ENCODE measurements at regions not wholly inside any gene's neighbourhood (a gene's known extent, or its start where the extent isn't known, plus 50 kb on each side); places are given as distances from the start of the nearest gene placed in this dataset.
A peak's percentile ranks its signal among the peaks of the same experiment; 100 is the strongest.

- Histone ChIP-seq H3K9ac (ENCODE audit: low read depth, low read length) (peak overlapping the region; percentile 68), H3K36me3 (ENCODE audit: insufficient read depth, low read length) (peaks cover 42% of the 10 kb centered on the region), H3K4me2 (ENCODE audit: insufficient read depth, low read length) (peak overlapping the region; percentile 62), H3K27ac (ENCODE audit: low read length) (peak overlapping the region; percentile 92), H4K20me1 (ENCODE audit: insufficient read depth, low read length) (0 out of 2 replicates have a peak, but pooled peaks cover 5% of the 10 kb centered on the region), H3K79me2 (ENCODE audit: insufficient read depth, low read length) (peaks cover 100% of the 10 kb centered on the region), H3K9me3 (ENCODE audit: insufficient read depth, low read length, severe bottlenecking) (no peaks in the 10 kb centered on the region), H3K27me3 (ENCODE audit: insufficient read depth, low read length, poor library complexity) (no peaks in the 10 kb centered on the region), H3K4me1 (ENCODE audit: insufficient read depth, low read length) (peaks cover 27% of the 10 kb centered on the region), H3K4me3 (ENCODE audit: low read depth in 1 of 2, low read length in 2 of 2) (peak overlapping the region; percentile 63 to 89), H2AFZ (ENCODE audit: low read depth, low read length) (no peak overlapping the region)
- no peak for TF ChIP-seq CTCF (IDR thresholded peaks at IDR 0.05; ENCODE audit: borderline replicate concordance, extremely low read depth, low read length, poor library complexity, severe bottlenecking)
- no peak for TF ChIP-seq EZH2 (IDR thresholded peaks at IDR 0.05; ENCODE audit: borderline replicate concordance, low read depth, low read length, severe bottlenecking)
- ATAC-seq (ENCODE audit: insufficient read depth, low read depth): no peak
- DNase-seq: peak; percentile 45
Observed at GRCh38 chr1:198936371-198937083, 297.7 kb downstream of the PTPRC start.

- no peaks in the 10 kb centered on the region for H3K27me3 ChIP-seq (ENCODE audit: insufficient read depth, low read length, poor library complexity)
- H3K4me3 ChIP-seq (ENCODE audit: low read depth in 1 of 2, low read length in 2 of 2): peak overlapping the region; percentile 63 to 89
- peak overlapping the region; percentile 92 for H3K27ac ChIP-seq (ENCODE audit: low read length)
- H3K9me3 ChIP-seq (ENCODE audit: insufficient read depth, low read length, severe bottlenecking): no peaks in the 10 kb centered on the region
- 0 out of 2 replicates have a peak, but pooled peaks cover 5% of the 10 kb centered on the region for H4K20me1 ChIP-seq (ENCODE audit: insufficient read depth, low read length)
- TF ChIP-seq CTCF (IDR thresholded peaks at IDR 0.05; ENCODE audit: borderline replicate concordance, extremely low read depth, low read length, poor library complexity, severe bottlenecking) (no peak), EZH2 (IDR thresholded peaks at IDR 0.05; ENCODE audit: borderline replicate concordance, low read depth, low read length, severe bottlenecking) (no peak)
- H3K36me3 ChIP-seq (ENCODE audit: insufficient read depth, low read length): peaks cover 45% of the 10 kb centered on the region
- peak overlapping the region; percentile 66 for H3K4me2 ChIP-seq (ENCODE audit: insufficient read depth, low read length)
- no peak overlapping the region for H2AFZ ChIP-seq (ENCODE audit: low read depth, low read length)
- ATAC-seq (ENCODE audit: insufficient read depth, low read depth): peak; percentile 78
- H3K9ac ChIP-seq (ENCODE audit: low read depth, low read length): peak overlapping the region; percentile 68
- H3K79me2 ChIP-seq (ENCODE audit: insufficient read depth, low read length): peaks cover 100% of the 10 kb centered on the region
- peak; percentile 85 for DNase-seq
- peaks cover 27% of the 10 kb centered on the region for H3K4me1 ChIP-seq (ENCODE audit: insufficient read depth, low read length)
Observed at GRCh38 chr1:198937231-198938031, 298.6 kb downstream of the PTPRC start.

- H3K36me3 ChIP-seq (ENCODE audit: insufficient read depth, low read length): peaks cover 31% of the 10 kb centered on the region
- peak overlapping the region; percentile 77 for H3K27ac ChIP-seq (ENCODE audit: low read length)
- peaks cover 34% of the 10 kb centered on the region for H3K4me1 ChIP-seq (ENCODE audit: insufficient read depth, low read length)
- no peak for TF ChIP-seq EZH2 (IDR thresholded peaks at IDR 0.05; ENCODE audit: borderline replicate concordance, low read depth, low read length, severe bottlenecking)
- no peak for TF ChIP-seq CTCF (IDR thresholded peaks at IDR 0.05; ENCODE audit: borderline replicate concordance, extremely low read depth, low read length, poor library complexity, severe bottlenecking)
- no peaks in the 10 kb centered on the region for H3K27me3 ChIP-seq (ENCODE audit: insufficient read depth, low read length, poor library complexity)
- ATAC-seq (ENCODE audit: insufficient read depth, low read depth): no peak
- no peak overlapping the region; the same call in 1 of the 2 replicates for H3K9ac ChIP-seq (ENCODE audit: low read depth, low read length)
- H4K20me1 ChIP-seq (ENCODE audit: insufficient read depth, low read length): 0 out of 2 replicates have a peak, but pooled peaks cover 5% of the 10 kb centered on the region
- H2AFZ ChIP-seq (ENCODE audit: low read depth, low read length): no peak overlapping the region
- H3K4me2 ChIP-seq (ENCODE audit: insufficient read depth, low read length): peak overlapping the region; percentile 66
- no peak overlapping the region; a peak in 1 of 4 replicates for H3K4me3 ChIP-seq (ENCODE audit: low read depth in 1 of 2, low read length in 2 of 2)
- DNase-seq: no peak
- H3K9me3 ChIP-seq (ENCODE audit: insufficient read depth, low read length, severe bottlenecking): no peaks in the 10 kb centered on the region
- H3K79me2 ChIP-seq (ENCODE audit: insufficient read depth, low read length): peaks cover 100% of the 10 kb centered on the region
Observed at GRCh38 chr1:198939286-198939685, 300.4 kb downstream of the PTPRC start.

Measured in DND-41 (cell line).